ENCODE measurements at regions not wholly inside any gene's neighbourhood (a gene's known extent, or its start where the extent isn't known, plus 50 kb on each side); places are given as distances from the start of the nearest gene placed in this dataset.

- Mint-ChIP-seq H3K36me3 (no peaks in the 10 kb centered on the region), H3K9me3 (no peaks in the 10 kb centered on the region), H3K4me3 (no peak overlapping the region), H3K27me3 (peaks cover 0 to 1% of the 10 kb centered on the region in 2 donors), H3K4me1 (no peaks in the 10 kb centered on the region), H3K27ac (no peak overlapping the region)
- CTCF ChIA-PET (ENCODE audit: partially characterized antibody), result interaction anchor here (0.7 kb wide), 1 partner anchor 12 kb away, joined by 4 read pairs; no protein-coding TSS in a partner anchor
- Histone ChIP-seq H3K4me1 (ENCODE audit: insufficient read depth, low read length) (no peaks in the 10 kb centered on the region), H3K27me3 (ENCODE audit: insufficient read depth, low read length) (no peaks in the 10 kb centered on the region), H3K4me3 (ENCODE audit: low read length in 2 of 2) (no peak overlapping the region), H3K36me3 (ENCODE audit: insufficient read depth, low read length) (no peaks in the 10 kb centered on the region), H3K27ac (ENCODE audit: low read depth, low read length) (no peak overlapping the region), H3K9me3 (ENCODE audit: control insufficient read depth in 1 of 2, low read length in 2 of 2) (no peaks in the 10 kb centered on the region)
- POLR2A ChIA-PET (ENCODE audit: partially characterized antibody), result no interaction called here
- intact Hi-C loops (cut with micrococcal nuclease), result no loop called here
- no peak for DNase-seq
Measured at GRCh38 chr11:10641912-10642697, 51.5 kb downstream of the IRAG1 start.

GRCh38 chr11:10641177-10641911 lies 52.2 kb downstream of the IRAG1 start:
- intact Hi-C loops (cut with micrococcal nuclease), result no loop called here
- no peaks in the 10 kb centered on the region for H3K4me1 ChIP-seq (ENCODE audit: insufficient read depth, low read length)
- no peak overlapping the region for H3K4me3 Mint-ChIP-seq

DNA sequence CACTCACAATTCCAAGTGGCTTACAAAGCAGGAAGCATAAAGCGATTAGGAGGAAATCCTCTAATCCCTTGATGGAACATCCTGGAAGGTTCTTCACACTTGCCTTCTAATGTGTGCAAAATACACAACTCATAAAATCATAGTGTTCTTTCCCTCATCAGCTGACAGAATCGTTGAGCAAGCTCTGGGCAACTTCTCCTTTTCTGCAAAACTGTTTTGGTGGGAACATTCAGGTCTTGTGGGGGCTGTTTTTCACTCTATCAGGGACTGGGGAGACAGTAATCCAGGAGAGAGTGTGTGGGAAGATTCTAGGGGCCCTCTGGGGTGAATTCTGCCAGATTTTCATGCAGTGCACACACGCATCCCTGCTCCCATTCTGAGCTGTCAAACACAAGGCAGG lies 53.2 kb downstream of the IRAG1 start:
- Mint-ChIP-seq H3K9me3 (no peaks in the 10 kb centered on the region), H3K4me3 (no peak overlapping the region), H3K27ac (no peak overlapping the region), H3K27me3 (peaks cover 0 to 3% of the 10 kb centered on the region in 2 donors), H3K4me1 (no peaks in the 10 kb centered on the region), H3K36me3 (no peaks in the 10 kb centered on the region)
- no peak overlapping the region for H3K27ac ChIP-seq (ENCODE audit: low read depth, low read length)
- no peak overlapping the region for H3K4me3 ChIP-seq (ENCODE audit: low read length in 2 of 2)
- ChIA-PET POLR2A (ENCODE audit: partially characterized antibody) (no interaction called here), CTCF (ENCODE audit: partially characterized antibody) (interaction anchor here (1.2 kb wide), 1 partner anchor 14 kb away, joined by 3 read pairs; no protein-coding TSS in a partner anchor)
- H3K4me1 ChIP-seq (ENCODE audit: insufficient read depth, low read length), result no peaks in the 10 kb centered on the region
- no peaks in the 10 kb centered on the region for H3K27me3 ChIP-seq (ENCODE audit: insufficient read depth, low read length)
- intact Hi-C loops (cut with micrococcal nuclease), result no loop called here
- no peaks in the 10 kb centered on the region for H3K36me3 ChIP-seq (ENCODE audit: insufficient read depth, low read length)
- DNase-seq, result no peak
- H3K9me3 ChIP-seq (ENCODE audit: control insufficient read depth in 1 of 2, low read length in 2 of 2), result no peaks in the 10 kb centered on the region

More at GRCh38 chr11:10641177-10641911, 52.2 kb downstream of the IRAG1 start:
- Mint-ChIP-seq H3K27ac (no peak overlapping the region), H3K9me3 (no peaks in the 10 kb centered on the region), H3K4me1 (no peaks in the 10 kb centered on the region), H3K36me3 (no peaks in the 10 kb centered on the region), H3K27me3 (peaks cover 0 to 1% of the 10 kb centered on the region in 2 donors)
- no peaks in the 10 kb centered on the region for H3K9me3 ChIP-seq (ENCODE audit: control insufficient read depth in 1 of 2, low read length in 2 of 2)
- H3K36me3 ChIP-seq (ENCODE audit: insufficient read depth, low read length), result no peaks in the 10 kb centered on the region
- H3K27ac ChIP-seq (ENCODE audit: low read depth, low read length), result no peak overlapping the region
- CTCF ChIA-PET (ENCODE audit: partially characterized antibody), result interaction anchor here (1.2 kb wide), 1 partner anchor 13 kb away, joined by 3 read pairs; no protein-coding TSS in a partner anchor
- DNase-seq, result no peak
- no peak overlapping the region for H3K4me3 ChIP-seq (ENCODE audit: low read length in 2 of 2)
- H3K27me3 ChIP-seq (ENCODE audit: insufficient read depth, low read length), result no peaks in the 10 kb centered on the region
- POLR2A ChIA-PET (ENCODE audit: partially characterized antibody), result no interaction called here

DNA sequence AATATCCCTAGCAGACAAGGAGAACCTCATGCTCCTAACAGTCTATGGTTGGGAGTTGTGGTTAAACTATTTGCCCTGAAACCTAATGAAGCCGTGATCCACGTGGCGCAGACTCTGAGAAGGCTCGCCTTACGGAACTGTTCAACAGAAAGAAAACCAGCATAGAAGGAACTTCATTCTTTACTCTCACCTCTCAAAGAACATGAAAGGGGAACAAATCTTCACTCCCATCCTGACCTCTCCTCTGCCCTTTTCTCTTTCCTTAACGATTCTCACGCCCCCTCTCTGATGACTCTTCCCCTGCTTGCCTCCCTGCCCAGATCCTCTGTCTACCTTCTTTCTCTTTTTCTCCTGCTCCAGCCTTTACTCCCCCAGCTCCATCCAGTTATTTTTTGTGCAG lies 54.2 kb downstream of the IRAG1 start:
- Histone ChIP-seq H3K27ac (ENCODE audit: low read depth, low read length) (no peak overlapping the region), H3K36me3 (ENCODE audit: insufficient read depth, low read length) (no peaks in the 10 kb centered on the region), H3K27me3 (ENCODE audit: insufficient read depth, low read length) (no peaks in the 10 kb centered on the region), H3K4me1 (ENCODE audit: insufficient read depth, low read length) (no peaks in the 10 kb centered on the region), H3K9me3 (ENCODE audit: control insufficient read depth in 1 of 2, low read length in 2 of 2) (no peaks in the 10 kb centered on the region), H3K4me3 (ENCODE audit: low read length in 2 of 2) (no peak overlapping the region)
- Mint-ChIP-seq H3K4me3 (no peak overlapping the region), H3K9me3 (no peaks in the 10 kb centered on the region), H3K27ac (no peak overlapping the region), H3K27me3 (peaks cover 0 to 3% of the 10 kb centered on the region in 2 donors), H3K36me3 (no peaks in the 10 kb centered on the region), H3K4me1 (no peaks in the 10 kb centered on the region)
- CTCF ChIA-PET (ENCODE audit: partially characterized antibody), result no interaction called here
- POLR2A ChIA-PET (ENCODE audit: partially characterized antibody), result no interaction called here
- intact Hi-C loops (cut with micrococcal nuclease), result no loop called here
- no peak for DNase-seq

GRCh38 chr11:10638316-10638925 lies 55.1 kb downstream of the IRAG1 start:
- Mint-ChIP-seq H3K27ac (no peak overlapping the region), H3K4me3 (no peak overlapping the region), H3K27me3 (peaks cover 0 to 4% of the 10 kb centered on the region in 2 donors), H3K9me3 (no peaks in the 10 kb centered on the region), H3K36me3 (no peaks in the 10 kb centered on the region), H3K4me1 (no peaks in the 10 kb centered on the region)
- ChIA-PET CTCF (ENCODE audit: partially characterized antibody) (interaction anchor here (0.6 to 1.9 kb wide), 4 partner anchors 9 to 232 kb away, joined by 3 to 4 read pairs (median 4); no protein-coding TSS in a partner anchor), POLR2A (ENCODE audit: partially characterized antibody) (no interaction called here)
- no peak overlapping the region for H3K4me3 ChIP-seq (ENCODE audit: low read length in 2 of 2)
- no peak overlapping the region for H3K27ac ChIP-seq (ENCODE audit: low read depth, low read length)
- no peaks in the 10 kb centered on the region for H3K36me3 ChIP-seq (ENCODE audit: insufficient read depth, low read length)
- intact Hi-C loops (cut with micrococcal nuclease), result no loop called here
- no peaks in the 10 kb centered on the region for H3K4me1 ChIP-seq (ENCODE audit: insufficient read depth, low read length)
- no peaks in the 10 kb centered on the region for H3K9me3 ChIP-seq (ENCODE audit: control insufficient read depth in 1 of 2, low read length in 2 of 2)
- DNase-seq, result no peak
- no peaks in the 10 kb centered on the region for H3K27me3 ChIP-seq (ENCODE audit: insufficient read depth, low read length)

DNA sequence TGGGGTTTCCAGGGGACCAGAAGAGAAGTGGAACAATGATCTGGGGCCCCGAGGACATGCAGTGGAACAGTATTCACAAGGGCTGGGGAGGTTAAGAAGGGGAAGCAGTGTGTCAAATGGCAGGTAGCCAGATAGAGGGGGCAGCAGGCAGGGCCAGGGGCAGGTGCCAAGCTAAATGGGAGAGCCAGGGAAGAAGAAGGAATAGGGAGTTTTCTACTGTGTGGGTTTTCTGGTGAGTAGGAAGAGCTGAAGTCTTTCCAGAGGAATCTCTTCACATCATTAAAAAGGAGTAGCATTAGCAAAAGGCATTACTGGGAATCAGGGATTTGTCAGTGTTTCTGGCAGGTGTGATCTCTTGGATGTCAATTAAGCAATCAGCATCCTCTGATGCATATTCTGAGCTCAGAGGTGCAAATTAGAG lies 55.8 kb downstream of the IRAG1 start:
- POLR2A ChIA-PET (ENCODE audit: partially characterized antibody), result no interaction called here
- H3K27me3 Mint-ChIP-seq, result peaks cover 0 to 4% of the 10 kb centered on the region in 2 donors
- no peak overlapping the region for H3K4me3 Mint-ChIP-seq
- no peaks in the 10 kb centered on the region for H3K27me3 ChIP-seq (ENCODE audit: insufficient read depth, low read length)
- H3K4me1 Mint-ChIP-seq, result no peaks in the 10 kb centered on the region
- H3K9me3 Mint-ChIP-seq, result no peaks in the 10 kb centered on the region
- H3K36me3 ChIP-seq (ENCODE audit: insufficient read depth, low read length), result no peaks in the 10 kb centered on the region
- no peak overlapping the region for H3K27ac Mint-ChIP-seq
- no peaks in the 10 kb centered on the region for H3K4me1 ChIP-seq (ENCODE audit: insufficient read depth, low read length)
- no peaks in the 10 kb centered on the region for H3K9me3 ChIP-seq (ENCODE audit: control insufficient read depth in 1 of 2, low read length in 2 of 2)
- no peaks in the 10 kb centered on the region for H3K36me3 Mint-ChIP-seq
- no peak for DNase-seq
- no peak overlapping the region for H3K27ac ChIP-seq (ENCODE audit: low read depth, low read length)
- intact Hi-C loops (cut with micrococcal nuclease), result no loop called here
- no peak overlapping the region for H3K4me3 ChIP-seq (ENCODE audit: low read length in 2 of 2)
- CTCF ChIA-PET (ENCODE audit: partially characterized antibody), result interaction anchor here (1.2 to 1.9 kb wide), 3 partner anchors 9 to 232 kb away, joined by 3 to 4 read pairs (median 4); no protein-coding TSS in a partner anchor

- Histone ChIP-seq H3K36me3 (ENCODE audit: insufficient read depth, low read length) (no peaks in the 10 kb centered on the region), H3K9me3 (ENCODE audit: control insufficient read depth in 1 of 2, low read length in 2 of 2) (no peaks in the 10 kb centered on the region), H3K27me3 (ENCODE audit: insufficient read depth, low read length) (no peaks in the 10 kb centered on the region), H3K27ac (ENCODE audit: low read depth, low read length) (no peak overlapping the region), H3K4me3 (ENCODE audit: low read length in 2 of 2) (no peak overlapping the region), H3K4me1 (ENCODE audit: insufficient read depth, low read length) (no peaks in the 10 kb centered on the region)
- ChIA-PET CTCF (ENCODE audit: partially characterized antibody) (no interaction called here), POLR2A (ENCODE audit: partially characterized antibody) (no interaction called here)
- no peak overlapping the region for H3K27ac Mint-ChIP-seq
- peaks cover 0 to 8% of the 10 kb centered on the region in 2 donors for H3K27me3 Mint-ChIP-seq
- H3K36me3 Mint-ChIP-seq, result no peaks in the 10 kb centered on the region
- H3K4me3 Mint-ChIP-seq, result no peak overlapping the region
- H3K4me1 Mint-ChIP-seq, result peaks cover 0 to 3% (median 0%) of the 10 kb centered on the region in 4 donors
- intact Hi-C loops (cut with micrococcal nuclease), result no loop called here
- peaks cover 0 to 2% (median 0%) of the 10 kb centered on the region in 8 donors for H3K9me3 Mint-ChIP-seq
- no peak for DNase-seq
Measured at GRCh38 chr11:10634407-10634806, 59.1 kb downstream of the IRAG1 start.

All from CD4-positive, alpha-beta memory T cell (primary cell).